Neural cell (in vitro differentiated cells): ENCODE measurements at regions not wholly inside any gene's neighbourhood (a gene's known extent, or its start where the extent isn't known, plus 50 kb on each side); places are given as distances from the start of the nearest gene placed in this dataset.

Experiments
- H2AFZ ChIP-seq: fragments of 200-600, 300-800 bp; sonication (generic), shearing (Covaris generic); 2 replicates; pipeline ENCODE4 v1.6.0; 2014; ENCODE audit warnings: low read depth, mild to moderate bottlenecking, antibody characterized with exemption, low read length, moderate library complexity
- H3F3A ChIP-seq: fragments of 200-600 bp; shearing (Covaris generic); 2 replicates; pipeline ENCODE4 v1.6.1; 2016; ENCODE audit warnings: mild to moderate bottlenecking, moderate library complexity, mixed read lengths, antibody characterized with exemption, low read length; ENCODE audit not compliant: insufficient read depth, poor library complexity, severe bottlenecking
- H3K27ac ChIP-seq: fragments of 200-600, 300-800 bp; sonication (generic), shearing (Covaris generic); 2 replicates; pipeline ENCODE4 v1.5.1; 2014; ENCODE audit warnings: mild to moderate bottlenecking, low read length, moderate library complexity
- H3K27me3 ChIP-seq: fragments of 300-800, 200-600 bp; sonication (generic), shearing (Covaris generic); 2 replicates; pipeline ENCODE4 v1.6.0; 2014; ENCODE audit warnings: mild to moderate bottlenecking, low read depth, low read length, moderate library complexity; ENCODE audit not compliant: insufficient read depth
- H3K36me3 ChIP-seq: fragments of 300-800, 200-600 bp; sonication (generic), shearing (Covaris generic); 2 replicates; pipeline ENCODE4 v1.5.1; 2014; ENCODE audit warnings: mild to moderate bottlenecking, antibody characterized with exemption, low read length, moderate library complexity; ENCODE audit not compliant: insufficient read depth
- H3K4me2 ChIP-seq: fragments of 300-800, 200-600 bp; sonication (generic), shearing (Covaris generic); 2 replicates; pipeline ENCODE4 v1.6.0; 2014; ENCODE audit warnings: mild to moderate bottlenecking, low read length
- H3K4me3 ChIP-seq: fragments of 300-800, 200-600 bp; sonication (generic), shearing (Covaris generic); 2 replicates; pipeline ENCODE4 v1.5.1; 2014; ENCODE audit warnings: mild to moderate bottlenecking, low read length, moderate library complexity
- H3K79me2 ChIP-seq: fragments of 200-600 bp; shearing (Covaris generic); replicated peaks from 2 replicates; pipeline ENCODE4 v1.6.0; 2014; ENCODE audit warnings: mild to moderate bottlenecking, low read length, moderate library complexity; ENCODE audit not compliant: insufficient read depth
- H3K9ac ChIP-seq: fragments of 300-800, 200-600 bp; sonication (generic), shearing (Covaris generic); 2 replicates; pipeline ENCODE4 v1.6.1; 2016; ENCODE audit warnings: mild to moderate bottlenecking, low read length, mixed read lengths
- H3K9me2 ChIP-seq: fragments of 200-600 bp; shearing (Covaris generic); 2 replicates; pipeline ENCODE4 v1.6.1; 2016; ENCODE audit warnings: mild to moderate bottlenecking, low read length, mixed read lengths; ENCODE audit not compliant: insufficient read depth
- H3K9me3 ChIP-seq: fragments of 200-600, 300-800 bp; sonication (generic), shearing (Covaris generic); 2 replicates; pipeline ENCODE4 v1.6.1; 2016; ENCODE audit warnings: mild to moderate bottlenecking, mixed run types, low read length, moderate library complexity, mixed read lengths
- H4K20me1 ChIP-seq: fragments of 200-600 bp; shearing (Covaris generic); 2 replicates; pipeline ENCODE4 v1.6.1; 2016; ENCODE audit warnings: mild to moderate bottlenecking, mixed run types; ENCODE audit not compliant: insufficient read depth
- EP300 ChIP-seq: fragments of 450-650 bp; conservative IDR thresholded peaks from 2 replicates; pipeline ENCODE4 v1.6.1; 2014; ENCODE audit warnings: antibody characterized with exemption, mild to moderate bottlenecking, moderate library complexity; ENCODE audit not compliant: poor library complexity, severe bottlenecking
- EZH2 ChIP-seq: fragments of 200-600, 300-800 bp; shearing (Covaris generic), sonication (generic); IDR thresholded peaks from 2 replicates; pipeline ENCODE4 v1.6.1; 2014; ENCODE audit warnings: antibody characterized with exemption, low read length, borderline replicate concordance, mild to moderate bottlenecking; ENCODE audit not compliant: insufficient read depth, poor library complexity, severe bottlenecking
- MXI1 ChIP-seq: fragments of 450-650 bp; conservative IDR thresholded peaks from 2 replicates; pipeline ENCODE4 v1.6.1; 2014; ENCODE audit warnings: antibody characterized with exemption, mild to moderate bottlenecking; ENCODE audit not compliant: poor library complexity, severe bottlenecking
- POLR2AphosphoS5 ChIP-seq: IDR thresholded peaks from 2 replicates; pipeline ENCODE4 v1.6.1; 2012
- RAD21 ChIP-seq: fragments of 450-650 bp; conservative IDR thresholded peaks from 2 replicates; pipeline ENCODE4 v1.6.1; 2014; ENCODE audit warnings: antibody characterized with exemption, mild to moderate bottlenecking, moderate library complexity
- SMC3 ChIP-seq: fragments of 450-650 bp; conservative IDR thresholded peaks from 2 replicates; pipeline ENCODE4 v1.6.1; 2014; ENCODE audit warnings: antibody characterized with exemption, mild to moderate bottlenecking, moderate library complexity; ENCODE audit not compliant: poor library complexity
- TAF1 ChIP-seq: IDR thresholded peaks from 2 replicates; pipeline ENCODE4 v1.6.1; 2012; ENCODE audit warnings: low read depth
- TF ChIP-seq, protein P1 (sequence below): IDR thresholded peaks from 2 replicates; pipeline ENCODE4 v1.6.1; 2012; ENCODE audit warnings: borderline replicate concordance
- TF ChIP-seq, protein P2 (sequence below): fragments of 450-650 bp; IDR thresholded peaks from 2 replicates; pipeline ENCODE4 v1.5.1; 2014; ENCODE audit warnings: antibody characterized with exemption, mild to moderate bottlenecking, moderate library complexity; ENCODE audit not compliant: poor library complexity, severe bottlenecking

DNA sequence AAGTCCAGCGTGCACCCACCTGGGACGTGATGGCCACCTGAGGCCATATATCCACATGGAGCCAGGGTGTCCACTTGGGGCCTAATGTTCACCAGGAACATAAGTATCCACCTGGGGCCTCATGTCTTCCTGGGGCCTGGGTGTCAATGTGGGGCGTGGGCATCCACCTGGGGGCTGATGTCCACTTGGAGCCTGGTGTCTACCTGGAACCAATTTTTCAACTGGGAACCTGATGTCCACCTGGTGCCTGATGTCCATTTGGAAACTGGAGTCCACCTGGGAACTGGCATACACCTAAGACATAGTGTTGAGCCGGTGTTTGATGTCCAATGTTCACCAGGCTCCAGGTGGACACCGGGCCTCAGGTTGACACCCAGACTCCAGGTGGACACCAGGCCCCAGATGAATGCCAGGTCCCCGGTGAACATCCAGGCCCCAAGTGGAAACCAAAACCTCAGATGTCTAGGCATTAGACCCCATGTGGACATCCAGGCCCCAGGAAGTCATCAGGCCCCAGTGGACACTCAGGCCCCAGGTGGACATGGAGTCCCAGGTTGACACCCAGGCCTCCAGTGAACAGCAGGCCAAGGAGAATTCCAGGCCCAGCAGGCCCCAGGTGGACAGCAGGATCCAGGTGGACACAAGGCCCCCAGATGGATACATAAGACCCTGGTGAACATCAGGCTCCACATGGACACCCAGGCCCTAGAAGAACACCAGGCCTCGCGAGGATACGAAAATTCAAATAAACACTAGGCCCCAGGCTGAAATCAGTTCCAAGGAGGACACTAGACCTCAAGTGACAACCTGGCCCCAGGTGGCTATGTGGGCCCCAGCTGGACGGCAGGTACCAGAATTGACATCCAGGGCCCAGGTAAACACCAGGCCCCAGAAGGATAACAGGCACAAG is 56.0 kb upstream of the SEPTIN5 start:
- no peaks in the 10 kb centered on the region for H3K79me2 ChIP-seq
- no peaks in the 10 kb centered on the region for H3K9me3 ChIP-seq
- TF ChIP-seq, protein P1, sequence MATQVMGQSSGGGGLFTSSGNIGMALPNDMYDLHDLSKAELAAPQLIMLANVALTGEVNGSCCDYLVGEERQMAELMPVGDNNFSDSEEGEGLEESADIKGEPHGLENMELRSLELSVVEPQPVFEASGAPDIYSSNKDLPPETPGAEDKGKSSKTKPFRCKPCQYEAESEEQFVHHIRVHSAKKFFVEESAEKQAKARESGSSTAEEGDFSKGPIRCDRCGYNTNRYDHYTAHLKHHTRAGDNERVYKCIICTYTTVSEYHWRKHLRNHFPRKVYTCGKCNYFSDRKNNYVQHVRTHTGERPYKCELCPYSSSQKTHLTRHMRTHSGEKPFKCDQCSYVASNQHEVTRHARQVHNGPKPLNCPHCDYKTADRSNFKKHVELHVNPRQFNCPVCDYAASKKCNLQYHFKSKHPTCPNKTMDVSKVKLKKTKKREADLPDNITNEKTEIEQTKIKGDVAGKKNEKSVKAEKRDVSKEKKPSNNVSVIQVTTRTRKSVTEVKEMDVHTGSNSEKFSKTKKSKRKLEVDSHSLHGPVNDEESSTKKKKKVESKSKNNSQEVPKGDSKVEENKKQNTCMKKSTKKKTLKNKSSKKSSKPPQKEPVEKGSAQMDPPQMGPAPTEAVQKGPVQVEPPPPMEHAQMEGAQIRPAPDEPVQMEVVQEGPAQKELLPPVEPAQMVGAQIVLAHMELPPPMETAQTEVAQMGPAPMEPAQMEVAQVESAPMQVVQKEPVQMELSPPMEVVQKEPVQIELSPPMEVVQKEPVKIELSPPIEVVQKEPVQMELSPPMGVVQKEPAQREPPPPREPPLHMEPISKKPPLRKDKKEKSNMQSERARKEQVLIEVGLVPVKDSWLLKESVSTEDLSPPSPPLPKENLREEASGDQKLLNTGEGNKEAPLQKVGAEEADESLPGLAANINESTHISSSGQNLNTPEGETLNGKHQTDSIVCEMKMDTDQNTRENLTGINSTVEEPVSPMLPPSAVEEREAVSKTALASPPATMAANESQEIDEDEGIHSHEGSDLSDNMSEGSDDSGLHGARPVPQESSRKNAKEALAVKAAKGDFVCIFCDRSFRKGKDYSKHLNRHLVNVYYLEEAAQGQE, result no peak
- no peak for TF ChIP-seq SMC3
- TF ChIP-seq, protein P2, sequence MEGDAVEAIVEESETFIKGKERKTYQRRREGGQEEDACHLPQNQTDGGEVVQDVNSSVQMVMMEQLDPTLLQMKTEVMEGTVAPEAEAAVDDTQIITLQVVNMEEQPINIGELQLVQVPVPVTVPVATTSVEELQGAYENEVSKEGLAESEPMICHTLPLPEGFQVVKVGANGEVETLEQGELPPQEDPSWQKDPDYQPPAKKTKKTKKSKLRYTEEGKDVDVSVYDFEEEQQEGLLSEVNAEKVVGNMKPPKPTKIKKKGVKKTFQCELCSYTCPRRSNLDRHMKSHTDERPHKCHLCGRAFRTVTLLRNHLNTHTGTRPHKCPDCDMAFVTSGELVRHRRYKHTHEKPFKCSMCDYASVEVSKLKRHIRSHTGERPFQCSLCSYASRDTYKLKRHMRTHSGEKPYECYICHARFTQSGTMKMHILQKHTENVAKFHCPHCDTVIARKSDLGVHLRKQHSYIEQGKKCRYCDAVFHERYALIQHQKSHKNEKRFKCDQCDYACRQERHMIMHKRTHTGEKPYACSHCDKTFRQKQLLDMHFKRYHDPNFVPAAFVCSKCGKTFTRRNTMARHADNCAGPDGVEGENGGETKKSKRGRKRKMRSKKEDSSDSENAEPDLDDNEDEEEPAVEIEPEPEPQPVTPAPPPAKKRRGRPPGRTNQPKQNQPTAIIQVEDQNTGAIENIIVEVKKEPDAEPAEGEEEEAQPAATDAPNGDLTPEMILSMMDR, result no peak
- H2AFZ ChIP-seq, result no peak overlapping the region
- no peaks in the 10 kb centered on the region for H3K36me3 ChIP-seq
- no peaks in the 10 kb centered on the region for H4K20me1 ChIP-seq
- H3K4me3 ChIP-seq, result no peak overlapping the region
- no peak overlapping the region for H3K27ac ChIP-seq
- no peak overlapping the region for H3K9ac ChIP-seq
- H3K4me2 ChIP-seq, result no peak overlapping the region
- H3K9me2 ChIP-seq, result no peaks in the 10 kb centered on the region
- no peaks in the 10 kb centered on the region for H3F3A ChIP-seq
- no peaks in the 10 kb centered on the region for H3K27me3 ChIP-seq

DNA sequence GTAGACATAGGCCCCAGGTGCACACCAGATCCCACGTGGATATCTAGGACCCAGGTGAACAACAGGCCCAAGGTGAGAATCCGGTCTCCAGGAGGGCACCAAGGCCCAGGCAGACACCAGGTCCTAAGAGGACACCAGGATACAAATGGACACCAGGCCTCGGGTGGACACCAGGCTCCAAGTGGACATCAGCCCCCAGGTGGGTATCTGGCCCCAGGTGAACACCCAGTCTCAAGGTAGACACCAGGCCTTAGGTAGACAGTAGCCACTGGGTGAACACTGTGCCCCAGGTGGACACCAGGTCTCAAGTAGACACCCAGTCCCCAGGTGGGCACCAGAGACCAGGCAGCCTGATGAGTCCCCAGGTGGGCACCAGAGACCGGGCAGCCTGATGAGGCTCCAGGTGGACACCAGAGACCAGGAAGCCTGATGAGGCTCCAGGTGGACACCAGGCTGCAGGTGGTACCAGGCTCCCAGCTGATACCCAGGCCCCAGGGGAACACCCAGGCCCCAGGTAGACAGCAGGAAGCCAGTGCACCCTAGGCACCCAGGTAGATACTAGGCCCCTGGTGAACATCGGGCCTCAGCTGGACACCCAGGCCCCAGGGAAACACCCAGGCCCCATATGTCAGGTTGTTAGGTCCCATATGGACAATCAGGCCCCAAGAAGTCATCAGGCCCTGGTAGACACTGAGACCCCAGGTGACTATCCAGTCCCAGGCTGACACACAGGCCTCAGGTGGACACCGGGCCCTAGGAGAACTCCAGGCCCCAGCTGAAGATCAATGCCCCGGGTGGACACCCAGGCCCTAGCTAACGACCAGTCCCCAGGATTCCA is 55.1 kb upstream of the SEPTIN5 start:
- no peaks in the 10 kb centered on the region for H3K9me3 ChIP-seq
- H2AFZ ChIP-seq, result no peak overlapping the region
- no peak overlapping the region for H3K27ac ChIP-seq
- H3K79me2 ChIP-seq, result no peaks in the 10 kb centered on the region
- H3K9ac ChIP-seq, result no peak overlapping the region
- H3F3A ChIP-seq, result no peaks in the 10 kb centered on the region
- no peak overlapping the region for H3K4me2 ChIP-seq
- no peaks in the 10 kb centered on the region for H3K36me3 ChIP-seq
- no peaks in the 10 kb centered on the region for H3K9me2 ChIP-seq
- TF ChIP-seq TAF1 (no peak), MXI1 (no peak), EP300 (no peak), RAD21 (no peak), SMC3 (no peak), POLR2AphosphoS5 (no peak), EZH2 (no peak)
- TF ChIP-seq, protein P2, result no peak
- TF ChIP-seq, protein P1, result no peak
- H4K20me1 ChIP-seq, result no peaks in the 10 kb centered on the region
- no peak overlapping the region for H3K4me3 ChIP-seq
- no peaks in the 10 kb centered on the region for H3K27me3 ChIP-seq
